Astrocyte of the spinal cord (primary cell): ENCODE measurements at regions not wholly inside any gene's neighbourhood (a gene's known extent, or its start where the extent isn't known, plus 50 kb on each side); places are given as distances from the start of the nearest gene placed in this dataset.

Experiments
- DNase-seq: peaks from one replicate; pipeline ENCODE4 v3.0.0; 2011; ENCODE audit warnings: low read depth, low spot score
- H3K4me3 ChIP-seq: 2 replicates; pipeline ENCODE4 v1.5.1; 2011; ENCODE audit warnings: low read depth, mild to moderate bottlenecking, low read length, moderate library complexity
- in situ Hi-C: cut with HindIII; loops from 2 replicates; pipeline ENCODE4 v1.10.0; 2017; ENCODE audit warnings: low sequenced_read_pairs
- TF ChIP-seq, protein P1 (sequence below): IDR thresholded peaks from 2 replicates; pipeline ENCODE4 v1.5.1; 2012; ENCODE audit warnings: low read depth, mild to moderate bottlenecking, low read length, inconsistent platforms

GRCh38 chr2:118639371-118639770, 208.1 kb downstream of the EN1 start:
- no peak overlapping the region for H3K4me3 ChIP-seq
- TF ChIP-seq, protein P1, sequence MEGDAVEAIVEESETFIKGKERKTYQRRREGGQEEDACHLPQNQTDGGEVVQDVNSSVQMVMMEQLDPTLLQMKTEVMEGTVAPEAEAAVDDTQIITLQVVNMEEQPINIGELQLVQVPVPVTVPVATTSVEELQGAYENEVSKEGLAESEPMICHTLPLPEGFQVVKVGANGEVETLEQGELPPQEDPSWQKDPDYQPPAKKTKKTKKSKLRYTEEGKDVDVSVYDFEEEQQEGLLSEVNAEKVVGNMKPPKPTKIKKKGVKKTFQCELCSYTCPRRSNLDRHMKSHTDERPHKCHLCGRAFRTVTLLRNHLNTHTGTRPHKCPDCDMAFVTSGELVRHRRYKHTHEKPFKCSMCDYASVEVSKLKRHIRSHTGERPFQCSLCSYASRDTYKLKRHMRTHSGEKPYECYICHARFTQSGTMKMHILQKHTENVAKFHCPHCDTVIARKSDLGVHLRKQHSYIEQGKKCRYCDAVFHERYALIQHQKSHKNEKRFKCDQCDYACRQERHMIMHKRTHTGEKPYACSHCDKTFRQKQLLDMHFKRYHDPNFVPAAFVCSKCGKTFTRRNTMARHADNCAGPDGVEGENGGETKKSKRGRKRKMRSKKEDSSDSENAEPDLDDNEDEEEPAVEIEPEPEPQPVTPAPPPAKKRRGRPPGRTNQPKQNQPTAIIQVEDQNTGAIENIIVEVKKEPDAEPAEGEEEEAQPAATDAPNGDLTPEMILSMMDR, result no peak
- DNase-seq, result no peak
- in situ Hi-C loops, result no loop called here

- DNase-seq, result no peak
- TF ChIP-seq, protein P1, result no peak
- in situ Hi-C loops, result no loop called here
These were observed 209.0 kb downstream of the EN1 start for GRCh38 chr2:118638453-118638852.

DNA sequence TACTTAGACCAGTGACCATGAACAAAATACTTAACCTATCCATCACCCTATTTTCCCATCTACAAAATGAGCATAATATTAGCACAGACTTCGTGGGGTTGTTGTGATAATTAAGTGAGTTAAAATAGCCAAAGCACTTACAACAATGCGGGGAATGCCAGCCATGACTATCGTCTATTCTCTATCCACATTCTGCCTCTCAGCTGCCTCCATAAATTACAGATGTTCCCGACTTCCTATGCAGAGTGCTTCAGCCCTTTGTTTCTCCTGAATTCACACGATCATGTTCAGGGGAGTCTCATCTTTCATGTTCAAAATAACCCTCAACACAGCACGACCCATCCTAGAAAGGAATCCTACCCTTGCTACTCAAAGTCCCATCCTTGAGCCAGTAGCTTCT, 211.6 kb downstream of the EN1 start:
- DNase-seq, result no peak
- TF ChIP-seq, protein P1, result no peak
- no peak overlapping the region for H3K4me3 ChIP-seq
- in situ Hi-C loops, result no loop called here

More at GRCh38 chr2:118638453-118638852, 209.0 kb downstream of the EN1 start:
- H3K4me3 ChIP-seq, result no peak overlapping the region

- DNase-seq, result no peak
- in situ Hi-C loops, result no loop called here
- no peak overlapping the region for H3K4me3 ChIP-seq
- TF ChIP-seq, protein P1, result no peak
These were observed 212.6 kb downstream of the EN1 start for GRCh38 chr2:118634876-118635275.

GRCh38 chr2:118633371-118634018, 214.0 kb downstream of the EN1 start:
- H3K4me3 ChIP-seq, result no peak overlapping the region
- TF ChIP-seq, protein P1, result no peak
- in situ Hi-C loops, result no loop called here
- no peak for DNase-seq

GRCh38 chr2:118632921-118633320, 214.5 kb downstream of the EN1 start:
- in situ Hi-C loops, result no loop called here
- DNase-seq, result no peak
- TF ChIP-seq, protein P1, result no peak
- no peak overlapping the region for H3K4me3 ChIP-seq
